HG03045 (cell line): ENCODE measurements at regions not wholly inside any gene's neighbourhood (a gene's known extent, or its start where the extent isn't known, plus 50 kb on each side); places are given as distances from the start of the nearest gene placed in this dataset.

Experiments
- ATAC-seq: cut with Tn5 transposase; IDR thresholded peaks from one replicate; pipeline ENCODE4 v1.9.1; 2021; ENCODE audit warnings: mild to moderate bottlenecking, moderate library complexity; ENCODE audit not compliant: unreplicated experiment

DNA sequence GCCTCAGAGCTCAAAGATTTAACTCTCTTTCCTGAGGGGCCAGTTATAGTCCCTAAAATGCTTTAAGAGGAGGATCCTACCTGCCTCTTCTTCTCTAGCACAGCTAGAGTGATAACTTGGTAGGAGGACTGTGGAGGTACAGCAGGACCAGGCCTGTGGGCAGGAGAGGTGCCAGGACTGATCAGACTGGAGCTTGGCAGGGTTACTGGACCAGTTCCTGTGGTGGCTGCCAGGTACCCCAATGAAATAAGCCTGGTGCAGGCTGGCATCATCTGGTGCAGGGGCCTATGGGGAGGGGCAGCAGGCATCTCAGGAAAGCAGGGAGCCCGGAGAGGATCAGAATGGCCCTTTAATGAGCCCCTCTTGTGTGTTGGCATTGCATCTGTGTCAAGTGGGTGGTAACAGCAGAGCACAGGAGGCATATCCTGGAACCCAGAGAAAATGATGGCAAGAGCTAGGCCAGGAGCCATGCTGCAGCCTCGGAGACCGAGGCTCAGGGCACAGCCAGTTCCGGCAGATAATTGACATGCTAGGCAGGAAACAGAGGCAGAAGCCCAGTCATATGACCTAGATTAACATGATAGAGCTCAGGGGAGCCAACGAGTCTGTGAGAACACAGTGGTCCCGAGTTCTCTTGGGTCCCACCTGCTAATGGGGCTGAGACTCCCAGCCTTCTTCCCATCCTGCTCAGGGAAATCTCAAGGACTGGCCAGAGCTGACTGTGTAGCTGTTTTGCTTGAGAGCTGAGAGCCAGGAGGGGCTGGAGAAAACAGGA, 187.5 kb upstream of the ZBED5 start:
- ATAC-seq: no peak

- ATAC-seq: no peak
These were observed 186.4 kb upstream of the ZBED5 start for GRCh38 chr11:11044137-11044855.

DNA sequence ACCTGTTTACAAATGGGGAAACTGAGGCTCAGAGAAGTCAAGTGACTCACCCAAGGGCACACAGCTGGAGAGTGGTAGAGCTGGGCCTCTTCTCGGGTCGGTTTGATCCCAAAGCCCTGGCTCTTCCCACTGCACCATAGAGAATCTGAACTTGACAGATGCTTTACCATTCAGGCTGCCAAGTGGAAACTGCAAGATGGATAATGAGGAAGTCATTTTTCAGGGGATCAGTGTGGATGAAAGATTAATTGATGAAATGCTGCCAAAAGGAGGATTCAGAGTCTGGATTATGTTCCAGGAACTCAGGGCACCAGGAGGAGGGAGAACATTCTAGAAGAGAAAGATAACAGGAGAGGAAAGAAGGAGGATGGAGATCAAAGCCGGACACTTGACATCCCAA, 185.9 kb upstream of the ZBED5 start:
- ATAC-seq: no peak

DNA sequence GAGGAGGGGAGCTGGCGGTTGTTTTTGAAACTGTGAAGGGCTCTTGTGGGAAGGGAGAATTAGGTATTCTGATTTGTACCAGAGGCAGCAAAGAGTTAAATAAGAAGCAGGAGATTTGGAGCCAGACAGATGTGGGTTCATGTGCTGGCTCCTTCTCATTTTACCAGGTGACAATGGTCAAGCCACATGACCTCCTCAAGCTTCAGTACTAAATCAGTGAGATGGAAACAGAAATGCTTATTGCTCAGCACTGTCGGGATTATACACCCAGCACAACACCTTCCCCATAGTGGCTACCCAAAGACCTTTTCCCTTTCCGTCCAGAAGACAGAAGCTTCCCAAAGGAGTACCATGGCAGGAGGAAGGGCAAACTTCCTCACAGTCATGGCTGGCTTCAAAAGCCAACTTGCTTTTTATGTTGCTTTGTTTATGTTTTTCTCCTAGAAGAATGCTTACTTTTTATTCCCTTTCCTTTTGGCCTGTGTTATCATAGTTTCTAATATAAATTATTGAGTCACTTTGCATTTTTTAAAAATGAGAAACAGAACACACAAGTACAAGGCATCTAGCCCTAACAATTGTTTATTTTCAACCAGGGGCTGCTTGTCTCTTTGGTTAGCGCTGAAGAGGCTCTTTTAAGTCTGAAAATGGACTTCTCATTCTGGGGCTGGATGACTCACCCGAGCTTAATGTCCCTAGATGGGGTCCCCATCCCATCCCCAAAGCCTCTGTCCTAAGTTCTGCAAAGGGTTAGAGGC, 181.5 kb upstream of the ZBED5 start:
- no peak for ATAC-seq

GRCh38 chr11:11038782-11039181, 180.9 kb upstream of the ZBED5 start:
- no peak for ATAC-seq

- no peak for ATAC-seq
These were observed 180.5 kb upstream of the ZBED5 start for GRCh38 chr11:11038352-11038751.

DNA sequence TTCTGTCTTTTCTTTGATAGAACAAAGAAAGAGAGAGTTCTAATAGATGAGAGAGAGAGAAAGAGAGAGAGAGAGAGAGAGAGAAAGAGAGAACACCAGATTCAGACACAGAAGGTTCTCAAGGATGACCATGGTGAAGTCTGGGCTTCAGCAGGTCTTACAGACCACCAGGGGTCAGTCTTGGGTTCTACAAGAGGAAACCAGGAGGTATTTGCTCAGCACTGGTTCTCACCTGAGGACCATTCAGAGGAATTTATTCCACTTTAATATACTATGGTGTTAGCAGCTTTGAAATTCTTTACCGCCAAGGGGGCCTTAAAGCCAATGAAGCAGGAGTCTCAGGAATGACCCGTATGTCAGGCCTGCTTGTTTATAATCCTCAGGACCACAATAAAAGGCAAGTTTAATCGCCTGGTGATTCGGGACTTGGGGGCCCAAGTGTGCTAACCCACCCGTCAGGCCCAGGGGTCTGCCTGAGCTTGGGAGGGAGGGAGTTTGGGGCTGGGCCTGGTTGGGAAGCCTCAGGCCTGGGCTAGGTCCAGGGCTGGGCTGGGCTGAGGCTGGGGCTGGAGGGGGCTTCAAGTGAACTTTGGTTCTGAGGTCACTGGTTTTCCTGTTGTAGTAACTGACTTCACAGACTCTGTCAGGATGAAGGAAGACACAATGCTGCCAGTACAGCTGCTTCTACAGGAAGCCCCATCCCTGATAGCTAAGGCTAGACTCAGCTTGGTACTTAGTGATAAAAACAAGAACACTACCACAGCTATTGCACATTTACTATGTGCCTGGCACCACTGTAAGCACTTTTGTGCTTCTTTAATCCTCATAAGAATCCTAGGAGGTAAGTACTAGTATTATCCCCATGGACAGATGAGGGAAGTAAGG, 179.2 kb upstream of the ZBED5 start:
- ATAC-seq: no peak

DNA sequence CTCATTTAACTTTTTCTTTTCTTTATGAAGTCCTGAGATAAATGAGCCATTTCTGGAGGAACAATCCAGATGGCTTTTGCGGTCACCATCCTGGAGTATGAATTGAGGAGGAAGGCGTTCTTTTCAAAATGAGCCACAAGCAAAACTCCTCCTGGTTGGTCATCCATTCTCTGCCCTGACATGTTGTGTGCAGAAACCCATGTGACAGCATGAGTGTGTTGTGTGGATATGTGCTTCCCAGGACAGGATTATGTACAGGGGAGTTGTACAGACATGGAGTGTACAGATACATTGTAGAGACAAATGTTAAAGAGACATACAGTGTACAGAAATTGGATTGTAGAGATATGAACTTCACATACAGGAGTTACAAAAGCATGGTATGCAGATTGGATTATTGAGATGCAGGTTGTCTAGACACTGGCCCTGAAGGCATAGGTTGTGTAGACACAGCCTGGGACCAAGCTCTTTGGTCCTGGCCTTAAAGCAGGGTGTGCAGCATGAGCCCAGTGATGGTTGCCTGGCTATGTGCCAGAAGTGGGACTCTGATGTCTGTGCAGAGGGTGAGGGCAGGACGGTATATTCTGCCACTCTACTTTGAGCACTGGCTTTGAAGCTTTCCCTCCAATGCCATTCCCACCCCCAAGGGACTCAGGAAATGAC, 178.5 kb upstream of the ZBED5 start:
- ATAC-seq: no peak

DNA sequence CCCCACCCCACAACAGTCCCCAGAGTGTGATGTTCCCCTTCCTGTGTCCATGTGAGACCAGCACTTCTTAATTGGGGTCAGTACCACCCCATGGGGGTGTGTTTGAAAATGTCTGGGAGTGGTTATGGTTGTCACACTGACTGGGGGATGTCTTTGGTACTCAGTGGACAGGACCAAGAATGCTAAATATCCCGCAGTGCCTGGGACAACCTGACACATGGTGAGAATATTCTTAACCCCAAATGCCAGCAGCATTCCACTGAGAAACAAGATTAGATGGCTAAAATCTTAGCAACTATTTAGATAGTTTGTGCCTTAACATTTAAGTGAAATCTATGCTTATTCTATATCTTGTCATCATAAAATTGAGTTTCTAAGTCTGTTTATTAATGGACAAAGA, 177.5 kb upstream of the ZBED5 start:
- no peak for ATAC-seq

GRCh38 chr11:11034476-11034875, 176.6 kb upstream of the ZBED5 start:
- ATAC-seq: no peak

GRCh38 chr11:11032066-11032465, 174.2 kb upstream of the ZBED5 start:
- ATAC-seq: no peak

- no peak for ATAC-seq
These were observed 171.2 kb upstream of the ZBED5 start for GRCh38 chr11:11029027-11029426.

DNA sequence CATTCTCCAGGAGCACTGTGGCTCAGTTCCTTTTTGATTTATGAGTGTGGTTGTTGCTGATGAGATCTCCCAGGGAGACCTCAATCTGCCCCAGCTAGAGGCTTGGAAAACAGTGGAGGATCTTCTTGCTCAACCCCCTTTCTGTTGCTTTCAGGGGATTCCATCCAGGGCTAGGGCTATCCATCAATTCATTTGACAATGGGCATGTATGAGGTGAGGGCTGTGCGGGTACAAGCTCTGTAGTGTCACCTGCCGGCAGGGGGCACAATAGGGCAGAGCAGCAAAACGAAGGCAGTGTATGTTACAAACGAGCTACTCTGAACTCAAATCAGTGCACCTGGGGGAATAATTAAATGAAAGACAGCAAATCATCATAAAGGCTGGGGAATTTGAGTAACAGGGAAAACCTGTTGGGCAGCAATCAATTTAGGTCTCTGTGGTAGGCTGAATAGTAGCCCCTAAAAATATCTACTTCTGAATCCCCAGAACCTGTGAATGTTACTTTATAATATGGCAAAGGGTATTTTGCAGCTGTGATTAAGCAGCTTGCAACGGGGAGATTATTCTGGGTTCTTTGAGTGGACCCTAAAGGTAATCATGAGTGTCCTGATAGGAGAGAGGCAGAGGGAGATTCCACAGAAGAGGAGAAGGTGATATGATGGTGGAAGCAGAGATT, 170.3 kb upstream of the ZBED5 start:
- ATAC-seq: peak; percentile 64

DNA sequence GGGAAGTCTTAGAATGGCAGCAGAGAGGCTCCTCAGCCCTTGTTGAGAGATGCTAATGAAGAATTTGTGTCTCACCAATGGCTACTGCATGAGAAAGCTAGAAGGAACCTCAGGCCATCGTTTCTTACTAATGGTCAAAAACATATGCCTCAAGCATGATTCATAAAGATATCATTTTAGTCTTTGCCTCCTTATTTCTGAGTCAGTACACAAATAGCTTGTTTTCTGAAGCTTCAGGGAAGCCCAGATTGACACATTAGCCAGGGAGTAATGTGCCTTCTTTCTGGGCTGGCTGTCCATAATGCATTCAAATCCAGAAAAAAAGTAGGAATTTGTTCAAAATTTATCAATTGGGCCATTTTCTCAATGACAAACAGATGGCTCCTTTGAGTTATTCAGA, 169.4 kb upstream of the ZBED5 start:
- ATAC-seq: no peak

DNA sequence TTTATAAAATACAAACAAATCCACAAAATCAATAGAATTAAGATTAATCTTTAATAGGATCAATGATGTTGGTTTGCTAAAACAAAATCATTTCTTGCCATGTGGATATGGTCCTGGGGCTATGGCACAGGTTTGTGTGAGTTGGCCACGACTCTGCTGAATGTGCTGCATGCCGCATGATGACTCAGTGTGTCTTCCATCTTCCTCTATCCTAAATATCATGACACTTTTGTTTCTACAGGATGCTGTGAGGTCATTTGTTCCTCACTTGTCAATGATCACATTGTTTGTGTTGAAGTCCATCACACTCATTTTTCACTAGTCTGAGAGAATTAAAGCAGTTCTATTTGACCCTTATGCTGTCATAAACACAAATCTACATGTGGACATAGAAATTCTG, 167.2 kb upstream of the ZBED5 start:
- no peak for ATAC-seq

GRCh38 chr11:11022125-11022730, 164.4 kb upstream of the ZBED5 start:
- no peak for ATAC-seq

DNA sequence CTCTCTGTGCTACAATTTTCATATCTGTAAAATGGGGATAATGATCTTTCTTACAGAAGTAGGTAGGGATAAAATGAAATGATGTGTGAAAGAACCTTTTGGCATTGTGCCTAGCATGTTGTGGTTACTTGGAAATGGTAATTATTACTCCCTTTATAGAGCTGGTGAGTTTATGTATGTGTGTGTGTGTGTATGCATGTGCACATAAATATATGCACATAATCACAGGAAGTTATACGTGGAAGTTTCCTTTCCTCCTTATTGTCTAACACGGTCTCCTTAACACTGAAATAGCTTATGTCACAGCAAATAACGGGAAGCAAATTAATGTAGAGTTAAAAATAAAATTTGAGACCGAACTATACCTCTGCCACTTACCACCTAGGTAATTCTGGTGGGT, 163.7 kb upstream of the ZBED5 start:
- no peak for ATAC-seq

GRCh38 chr11:11020747-11021149, 162.9 kb upstream of the ZBED5 start:
- ATAC-seq: no peak

- no peak for ATAC-seq
These were observed 162.4 kb upstream of the ZBED5 start for GRCh38 chr11:11020219-11020726.
